ENCODE measurements at regions not wholly inside any gene's neighbourhood (a gene's known extent, or its start where the extent isn't known, plus 50 kb on each side); places are given as distances from the start of the nearest gene placed in this dataset.

- no peak for TF ChIP-seq CTCF (IDR thresholded peaks at IDR 0.05)
- H3K27me3 ChIP-seq, result no peaks in the 10 kb centered on the region
- DNase-seq, result no peak
- H3K4me3 ChIP-seq, result no peak overlapping the region
- no peaks in the 10 kb centered on the region for H3K9me3 ChIP-seq
- no peaks in the 10 kb centered on the region for H3K36me3 ChIP-seq
- no peaks in the 10 kb centered on the region for H3K4me1 ChIP-seq
- H3K27ac ChIP-seq, result no peak overlapping the region
- intact Hi-C loops (cut with DNase I; ENCODE audit: low total_unique reads), result no loop called here
Measured at GRCh38 chr7:79624336-79624735, 170.9 kb upstream of the MAGI2 start.

GRCh38 chr7:79622781-79623180 lies 169.3 kb upstream of the MAGI2 start:
- Histone ChIP-seq H3K27me3 (no peaks in the 10 kb centered on the region), H3K9me3 (no peaks in the 10 kb centered on the region), H3K4me1 (no peaks in the 10 kb centered on the region), H3K36me3 (no peaks in the 10 kb centered on the region), H3K27ac (no peak overlapping the region), H3K4me3 (no peak overlapping the region)
- intact Hi-C loops (cut with DNase I; ENCODE audit: low total_unique reads), result no loop called here
- no peak for TF ChIP-seq CTCF (IDR thresholded peaks at IDR 0.05)
- no peak for DNase-seq

- no peak for TF ChIP-seq CTCF (IDR thresholded peaks at IDR 0.05)
Measured at GRCh38 chr7:79620291-79620690, 166.8 kb upstream of the MAGI2 start.

GRCh38 chr7:79619216-79619615 lies 165.7 kb upstream of the MAGI2 start:
- H3K4me3 ChIP-seq, result no peak overlapping the region
- no peaks in the 10 kb centered on the region for H3K9me3 ChIP-seq
- no peaks in the 10 kb centered on the region for H3K36me3 ChIP-seq
- no peak for TF ChIP-seq CTCF (IDR thresholded peaks at IDR 0.05)
- DNase-seq, result no peak
- H3K4me1 ChIP-seq, result no peaks in the 10 kb centered on the region
- H3K27ac ChIP-seq, result no peak overlapping the region
- intact Hi-C loops (cut with DNase I; ENCODE audit: low total_unique reads), result no loop called here
- H3K27me3 ChIP-seq, result no peaks in the 10 kb centered on the region

More at GRCh38 chr7:79620291-79620690, 166.8 kb upstream of the MAGI2 start:
- Histone ChIP-seq H3K4me1 (no peaks in the 10 kb centered on the region), H3K27ac (no peak overlapping the region), H3K9me3 (no peaks in the 10 kb centered on the region), H3K4me3 (no peak overlapping the region), H3K36me3 (no peaks in the 10 kb centered on the region), H3K27me3 (no peaks in the 10 kb centered on the region)
- DNase-seq, result no peak
- intact Hi-C loops (cut with DNase I; ENCODE audit: low total_unique reads), result no loop called here

GRCh38 chr7:79615871-79616640 lies 162.6 kb upstream of the MAGI2 start:
- Histone ChIP-seq H3K4me3 (no peak overlapping the region), H3K36me3 (no peaks in the 10 kb centered on the region), H3K27me3 (no peaks in the 10 kb centered on the region), H3K27ac (no peak overlapping the region), H3K9me3 (no peaks in the 10 kb centered on the region), H3K4me1 (no peaks in the 10 kb centered on the region)
- TF ChIP-seq CTCF (IDR thresholded peaks at IDR 0.05), result no peak
- no peak for DNase-seq
- intact Hi-C loops (cut with DNase I; ENCODE audit: low total_unique reads), result no loop called here

All from tibial artery (tissue), 4 donors.